ENCODE measurements at regions not wholly inside any gene's neighbourhood (a gene's known extent, or its start where the extent isn't known, plus 50 kb on each side); places are given as distances from the start of the nearest gene placed in this dataset.

DNA sequence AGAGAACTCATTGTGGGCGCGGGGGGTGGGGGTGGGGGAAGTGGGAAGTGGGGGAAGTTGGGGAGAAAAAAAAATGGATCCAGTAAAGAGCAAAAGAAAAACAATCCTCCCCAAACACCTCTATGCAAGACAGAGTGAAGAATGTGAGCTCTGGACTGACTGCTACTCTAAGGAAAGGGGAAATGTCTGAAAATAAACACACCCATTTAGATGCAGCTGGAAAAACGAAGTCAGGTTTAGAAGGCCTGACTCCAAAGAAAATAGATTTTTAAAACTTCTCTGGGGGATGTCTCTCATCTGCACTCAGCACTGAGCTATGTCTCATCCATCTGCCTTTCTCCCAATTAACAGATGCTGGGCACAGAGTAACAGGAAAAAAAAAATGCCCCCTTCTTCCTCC is 904.4 kb downstream of the GALC start:
- TF ChIP-seq, protein P1, sequence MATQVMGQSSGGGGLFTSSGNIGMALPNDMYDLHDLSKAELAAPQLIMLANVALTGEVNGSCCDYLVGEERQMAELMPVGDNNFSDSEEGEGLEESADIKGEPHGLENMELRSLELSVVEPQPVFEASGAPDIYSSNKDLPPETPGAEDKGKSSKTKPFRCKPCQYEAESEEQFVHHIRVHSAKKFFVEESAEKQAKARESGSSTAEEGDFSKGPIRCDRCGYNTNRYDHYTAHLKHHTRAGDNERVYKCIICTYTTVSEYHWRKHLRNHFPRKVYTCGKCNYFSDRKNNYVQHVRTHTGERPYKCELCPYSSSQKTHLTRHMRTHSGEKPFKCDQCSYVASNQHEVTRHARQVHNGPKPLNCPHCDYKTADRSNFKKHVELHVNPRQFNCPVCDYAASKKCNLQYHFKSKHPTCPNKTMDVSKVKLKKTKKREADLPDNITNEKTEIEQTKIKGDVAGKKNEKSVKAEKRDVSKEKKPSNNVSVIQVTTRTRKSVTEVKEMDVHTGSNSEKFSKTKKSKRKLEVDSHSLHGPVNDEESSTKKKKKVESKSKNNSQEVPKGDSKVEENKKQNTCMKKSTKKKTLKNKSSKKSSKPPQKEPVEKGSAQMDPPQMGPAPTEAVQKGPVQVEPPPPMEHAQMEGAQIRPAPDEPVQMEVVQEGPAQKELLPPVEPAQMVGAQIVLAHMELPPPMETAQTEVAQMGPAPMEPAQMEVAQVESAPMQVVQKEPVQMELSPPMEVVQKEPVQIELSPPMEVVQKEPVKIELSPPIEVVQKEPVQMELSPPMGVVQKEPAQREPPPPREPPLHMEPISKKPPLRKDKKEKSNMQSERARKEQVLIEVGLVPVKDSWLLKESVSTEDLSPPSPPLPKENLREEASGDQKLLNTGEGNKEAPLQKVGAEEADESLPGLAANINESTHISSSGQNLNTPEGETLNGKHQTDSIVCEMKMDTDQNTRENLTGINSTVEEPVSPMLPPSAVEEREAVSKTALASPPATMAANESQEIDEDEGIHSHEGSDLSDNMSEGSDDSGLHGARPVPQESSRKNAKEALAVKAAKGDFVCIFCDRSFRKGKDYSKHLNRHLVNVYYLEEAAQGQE (IDR thresholded peaks at IDR 0.05), result no peak
- TF ChIP-seq GABPA (IDR thresholded peaks at IDR 0.05 in 1 of 2, conservative IDR thresholded peaks at IDR 0.05 in 1 of 2) (no peak), HNF4A (conservative IDR thresholded peaks at IDR 0.05) (no peak)
